Gastroesophageal sphincter (tissue), 3 donors: ENCODE measurements at regions not wholly inside any gene's neighbourhood (a gene's known extent, or its start where the extent isn't known, plus 50 kb on each side); places are given as distances from the start of the nearest gene placed in this dataset.

Source experiments
- POLR2A ChIP-seq, 2 donors: fragments of 450-650 bp; IDR thresholded peaks; one replicate each; pipeline ENCODE4 v1.6.1; 2017; ENCODE audit warnings: antibody characterized with exemption in 2 of 2, mild to moderate bottlenecking in 2 of 2, moderate library complexity in 1 of 2
- TF ChIP-seq, protein P1 (sequence below), 4 experiments: fragments of 200-600 bp in 2 of 4; fragments of 450-650 bp in 2 of 4; sonication (generic) in 1 of 4; IDR thresholded peaks; one replicate each; pipeline ENCODE4 v1.5.1; 2017 to 2019; ENCODE audit warnings: antibody characterized with exemption in 4 of 4, mild to moderate bottlenecking in 2 of 4, moderate library complexity in 2 of 4

DNA sequence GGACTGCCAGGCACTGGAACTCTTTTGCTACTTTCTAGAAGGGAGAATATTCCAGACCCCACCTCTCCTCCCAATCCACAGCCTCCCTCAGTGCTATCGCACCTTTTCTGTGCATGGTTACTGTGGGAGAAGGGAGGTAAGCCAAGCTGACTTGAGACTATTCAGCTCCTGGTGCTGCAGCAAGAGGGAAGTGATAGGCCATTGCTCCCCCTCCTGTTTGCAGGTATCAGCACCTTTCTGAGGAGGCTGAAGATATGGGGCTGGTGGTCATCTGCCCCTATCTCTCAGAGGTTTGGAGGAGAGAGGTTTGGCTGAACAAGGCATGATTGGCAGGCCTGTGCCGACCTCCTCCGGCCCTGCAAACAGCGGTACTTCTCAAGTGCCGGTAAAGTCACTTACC is 103.3 kb upstream of the GATB start:
- TF ChIP-seq, protein P1, sequence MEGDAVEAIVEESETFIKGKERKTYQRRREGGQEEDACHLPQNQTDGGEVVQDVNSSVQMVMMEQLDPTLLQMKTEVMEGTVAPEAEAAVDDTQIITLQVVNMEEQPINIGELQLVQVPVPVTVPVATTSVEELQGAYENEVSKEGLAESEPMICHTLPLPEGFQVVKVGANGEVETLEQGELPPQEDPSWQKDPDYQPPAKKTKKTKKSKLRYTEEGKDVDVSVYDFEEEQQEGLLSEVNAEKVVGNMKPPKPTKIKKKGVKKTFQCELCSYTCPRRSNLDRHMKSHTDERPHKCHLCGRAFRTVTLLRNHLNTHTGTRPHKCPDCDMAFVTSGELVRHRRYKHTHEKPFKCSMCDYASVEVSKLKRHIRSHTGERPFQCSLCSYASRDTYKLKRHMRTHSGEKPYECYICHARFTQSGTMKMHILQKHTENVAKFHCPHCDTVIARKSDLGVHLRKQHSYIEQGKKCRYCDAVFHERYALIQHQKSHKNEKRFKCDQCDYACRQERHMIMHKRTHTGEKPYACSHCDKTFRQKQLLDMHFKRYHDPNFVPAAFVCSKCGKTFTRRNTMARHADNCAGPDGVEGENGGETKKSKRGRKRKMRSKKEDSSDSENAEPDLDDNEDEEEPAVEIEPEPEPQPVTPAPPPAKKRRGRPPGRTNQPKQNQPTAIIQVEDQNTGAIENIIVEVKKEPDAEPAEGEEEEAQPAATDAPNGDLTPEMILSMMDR (IDR thresholded peaks at IDR 0.05), result no peak
- TF ChIP-seq POLR2A (IDR thresholded peaks at IDR 0.05), result no peak
